Naive thymus-derived CD4-positive, alpha-beta T cell (primary cell): ENCODE measurements at regions not wholly inside any gene's neighbourhood (a gene's known extent, or its start where the extent isn't known, plus 50 kb on each side); places are given as distances from the start of the nearest gene placed in this dataset.
A peak's percentile ranks its signal among the peaks of the same experiment; 100 is the strongest.

Source experiments
- ATAC-seq: fragments of 150-1000 bp; cut with Tn5 transposase; 2 replicates; pipeline ENCODE4 v1.10.0; 2021; ENCODE audit warnings: mild to moderate bottlenecking, moderate library complexity
- CTCF ChIA-PET: fragments of 350-600 bp; sonication (Branson Sonifier 250); formaldehyde crosslinking; loops from one replicate; lab custom pipeline; 2021; ENCODE audit warnings: antibody characterized with exemption; lab: Charles Lee
- POLR2A ChIA-PET: fragments of 350-600 bp; sonication (Branson Sonifier 250); formaldehyde crosslinking; loops from one replicate; lab custom pipeline; 2021; ENCODE audit warnings: antibody characterized with exemption, inconsistent platforms; lab: Charles Lee
- DNase-seq, 9 donors: peaks; one replicate each; pipeline versions ENCODE4 v3.0.0 to v3.0.0-alpha.2; 2020 to 2022; ENCODE audit warnings: mixed read lengths in 1 of 9
- H3K27ac ChIP-seq: one replicate; pipeline ENCODE4 v1.7.0; 2013; ENCODE audit warnings: mild to moderate bottlenecking, low read depth, low read length, moderate library complexity
- H3K27me3 ChIP-seq, 2 donors: one replicate each; pipeline ENCODE4 v1.7.0; 2013; ENCODE audit warnings: low read length in 2 of 2, mild to moderate bottlenecking in 2 of 2, moderate library complexity in 2 of 2; ENCODE audit not compliant: control insufficient read depth in 2 of 2, insufficient read depth in 2 of 2
- H3K36me3 ChIP-seq, 3 experiments: 1 replicate in 2 of 3; 2 replicates in 1 of 3; pipeline ENCODE4 v1.7.0; 2013; ENCODE audit warnings: low read length in 3 of 3, mild to moderate bottlenecking in 3 of 3, moderate library complexity in 1 of 3; ENCODE audit not compliant: insufficient read depth in 3 of 3, control insufficient read depth in 2 of 3
- H3K4me1 ChIP-seq, 2 donors: one replicate each; pipeline ENCODE4 v1.7.0; 2013; ENCODE audit warnings: low read length in 2 of 2, mild to moderate bottlenecking in 2 of 2, moderate library complexity in 1 of 2; ENCODE audit not compliant: control insufficient read depth in 2 of 2, insufficient read depth in 2 of 2
- H3K4me3 ChIP-seq: 2 replicates; pipeline ENCODE4 v1.7.0; 2013; ENCODE audit warnings: mild to moderate bottlenecking, low read length
- H3K9me3 ChIP-seq, 3 experiments: 1 replicate in 2 of 3; 2 replicates in 1 of 3; pipeline ENCODE4 v1.7.0; 2013; ENCODE audit warnings: low read length in 3 of 3; ENCODE audit not compliant: control insufficient read depth in 2 of 3
- H3K27ac Mint-ChIP-seq, 9 donors: one replicate each; pipeline ENCODE4 v1.8.0; 2020 to 2022; ENCODE audit warnings: mixed read lengths in 9 of 9, mild to moderate bottlenecking in 8 of 9, moderate library complexity in 5 of 9, inconsistent platforms in 2 of 9
- H3K27me3 Mint-ChIP-seq, 5 donors: one replicate each; pipeline ENCODE4 v1.8.0; 2021 to 2022; ENCODE audit warnings: mixed read lengths in 5 of 5, mild to moderate bottlenecking in 1 of 5
- H3K36me3 Mint-ChIP-seq, 5 donors: one replicate each; pipeline ENCODE4 v1.8.0; 2020 to 2022; ENCODE audit warnings: mixed read lengths in 5 of 5, mild to moderate bottlenecking in 3 of 5, inconsistent platforms in 1 of 5
- H3K4me1 Mint-ChIP-seq, 7 donors: one replicate each; pipeline ENCODE4 v1.8.0; 2020 to 2022; ENCODE audit warnings: mixed read lengths in 7 of 7, mild to moderate bottlenecking in 3 of 7, inconsistent platforms in 1 of 7
- H3K4me3 Mint-ChIP-seq, 10 donors: one replicate each; pipeline ENCODE4 v1.8.0; 2020 to 2022; ENCODE audit warnings: mild to moderate bottlenecking in 10 of 10, mixed read lengths in 10 of 10, moderate library complexity in 6 of 10, inconsistent platforms in 2 of 10
- H3K9me3 Mint-ChIP-seq, 11 donors: one replicate each; pipeline ENCODE4 v1.8.0; 2020 to 2022; ENCODE audit warnings: mixed read lengths in 11 of 11, mild to moderate bottlenecking in 4 of 11, inconsistent platforms in 1 of 11, moderate library complexity in 1 of 11
- intact Hi-C, 2 donors: fragments of 100-400 bp; cut with micrococcal nuclease; formaldehyde crosslinking; loops; one replicate each; pipeline ENCODE4 v1.15.1; 2023

- Mint-ChIP-seq H3K36me3 (peaks cover 0 to 9% (median 0%) of the 10 kb centered on the region in 5 donors), H3K9me3 (peaks cover 0 to 7% (median 2%) of the 10 kb centered on the region in 11 donors), H3K27ac (no peak overlapping the region), H3K27me3 (peaks cover 6 to 10% (median 7%) of the 10 kb centered on the region in 5 donors), H3K4me3 (no peak overlapping the region), H3K4me1 (no peaks in the 10 kb centered on the region)
- no peaks in the 10 kb centered on the region for H3K4me1 ChIP-seq
- intact Hi-C loops = no loop called here
- ATAC-seq (no peak), DNase-seq (no peak)
- H3K36me3 ChIP-seq = no peaks in the 10 kb centered on the region
- H3K9me3 ChIP-seq = no peaks in the 10 kb centered on the region
- no peak overlapping the region for H3K27ac ChIP-seq
- CTCF ChIA-PET = no interaction called here
- POLR2A ChIA-PET = no interaction called here
- no peak overlapping the region for H3K4me3 ChIP-seq
- H3K27me3 ChIP-seq = no peaks in the 10 kb centered on the region
Observed at GRCh38 chr9:95615246-95615645, 98.5 kb upstream of the PTCH1 start.

DNA sequence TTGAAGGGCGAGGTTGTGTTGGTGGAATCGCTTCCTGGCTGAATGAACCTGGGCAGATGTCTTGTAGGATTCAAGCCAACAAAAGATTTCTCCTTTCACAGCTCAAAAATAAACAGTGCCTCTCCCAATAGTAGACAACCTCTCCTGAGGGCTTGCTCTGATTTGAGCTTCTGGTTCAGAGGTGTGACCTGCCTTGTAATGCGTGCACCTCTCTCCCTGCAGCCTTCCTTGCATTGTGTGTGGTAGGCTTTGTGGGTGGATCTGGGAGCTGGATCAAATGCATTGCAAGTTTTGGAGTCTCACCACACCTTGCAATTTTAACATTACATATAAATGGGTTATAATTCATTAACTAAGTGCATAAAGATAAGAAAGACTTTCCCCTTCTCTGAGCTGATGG lies 96.9 kb upstream of the PTCH1 start:
- intact Hi-C loops = no loop called here
- DNase-seq (no peak), ATAC-seq (no peak)
- peaks cover 6 to 10% (median 7%) of the 10 kb centered on the region in 5 donors for H3K27me3 Mint-ChIP-seq
- CTCF ChIA-PET = no interaction called here
- H3K4me3 ChIP-seq = no peak overlapping the region
- H3K4me1 ChIP-seq = no peaks in the 10 kb centered on the region
- POLR2A ChIA-PET = no interaction called here
- no peaks in the 10 kb centered on the region for H3K9me3 ChIP-seq
- H3K9me3 Mint-ChIP-seq = peaks cover 0 to 7% (median 2%) of the 10 kb centered on the region in 11 donors
- no peaks in the 10 kb centered on the region for H3K36me3 ChIP-seq
- no peaks in the 10 kb centered on the region for H3K27me3 ChIP-seq
- no peaks in the 10 kb centered on the region for H3K4me1 Mint-ChIP-seq
- peaks cover 0 to 9% (median 0%) of the 10 kb centered on the region in 5 donors for H3K36me3 Mint-ChIP-seq
- H3K27ac ChIP-seq = no peak overlapping the region
- no peak overlapping the region for H3K27ac Mint-ChIP-seq
- H3K4me3 Mint-ChIP-seq = no peak overlapping the region

DNA sequence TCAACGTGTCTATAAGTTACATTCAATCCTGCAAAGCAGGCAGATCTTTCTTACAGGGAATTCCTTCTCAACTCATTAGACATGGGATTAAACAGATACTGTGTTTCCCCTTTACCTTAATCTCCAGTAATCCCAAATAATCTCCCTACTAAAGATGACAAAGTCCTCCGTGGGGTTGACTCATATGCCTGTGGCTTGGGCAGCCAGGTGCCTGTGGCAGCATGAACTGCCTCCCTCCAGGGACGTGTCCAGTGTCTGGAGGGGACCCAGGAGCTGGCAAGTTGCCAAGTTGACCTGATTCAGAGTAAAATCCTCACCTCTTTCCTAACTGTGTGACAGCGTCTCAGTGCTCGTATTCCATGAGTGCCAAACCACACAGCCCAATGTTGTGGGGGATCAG lies 94.6 kb upstream of the PTCH1 start:
- ChIA-PET POLR2A (no interaction called here), CTCF (interaction anchor here (0.6 kb wide), 1 partner anchor 40 kb away, joined by 3 read pairs; no protein-coding TSS in a partner anchor)
- Histone ChIP-seq H3K4me1 (no peaks in the 10 kb centered on the region), H3K4me3 (no peak overlapping the region), H3K27ac (no peak overlapping the region), H3K9me3 (no peaks in the 10 kb centered on the region), H3K27me3 (no peaks in the 10 kb centered on the region), H3K36me3 (no peaks in the 10 kb centered on the region)
- peaks cover 0 to 7% (median 2%) of the 10 kb centered on the region in 11 donors for H3K9me3 Mint-ChIP-seq
- intact Hi-C loops = no loop called here
- DNase-seq (no peak), ATAC-seq (no peak)
- no peaks in the 10 kb centered on the region for H3K4me1 Mint-ChIP-seq
- H3K4me3 Mint-ChIP-seq = no peak overlapping the region
- H3K36me3 Mint-ChIP-seq = peaks cover 0 to 9% (median 0%) of the 10 kb centered on the region in 5 donors
- H3K27me3 Mint-ChIP-seq = peaks cover 6 to 10% (median 7%) of the 10 kb centered on the region in 5 donors
- H3K27ac Mint-ChIP-seq = peak overlapping the region in 1 of 9 donors; percentile 29

GRCh38 chr9:95610006-95610785 lies 93.4 kb upstream of the PTCH1 start:
- Mint-ChIP-seq H3K4me3 (no peak overlapping the region), H3K9me3 (peaks cover 0 to 7% (median 2%) of the 10 kb centered on the region in 11 donors), H3K36me3 (peaks cover 0 to 9% (median 0%) of the 10 kb centered on the region in 5 donors), H3K4me1 (no peaks in the 10 kb centered on the region), H3K27me3 (peaks cover 3 to 10% (median 5%) of the 10 kb centered on the region in 5 donors), H3K27ac (no peak overlapping the region)
- ATAC-seq (no peak), DNase-seq (no peak)
- intact Hi-C loops = no loop called here
- ChIA-PET POLR2A (no interaction called here), CTCF (no interaction called here)
- no peak overlapping the region for H3K4me3 ChIP-seq
- no peaks in the 10 kb centered on the region for H3K9me3 ChIP-seq
- H3K27ac ChIP-seq = no peak overlapping the region
- H3K27me3 ChIP-seq = no peaks in the 10 kb centered on the region
- no peaks in the 10 kb centered on the region for H3K4me1 ChIP-seq
- no peaks in the 10 kb centered on the region for H3K36me3 ChIP-seq

DNA sequence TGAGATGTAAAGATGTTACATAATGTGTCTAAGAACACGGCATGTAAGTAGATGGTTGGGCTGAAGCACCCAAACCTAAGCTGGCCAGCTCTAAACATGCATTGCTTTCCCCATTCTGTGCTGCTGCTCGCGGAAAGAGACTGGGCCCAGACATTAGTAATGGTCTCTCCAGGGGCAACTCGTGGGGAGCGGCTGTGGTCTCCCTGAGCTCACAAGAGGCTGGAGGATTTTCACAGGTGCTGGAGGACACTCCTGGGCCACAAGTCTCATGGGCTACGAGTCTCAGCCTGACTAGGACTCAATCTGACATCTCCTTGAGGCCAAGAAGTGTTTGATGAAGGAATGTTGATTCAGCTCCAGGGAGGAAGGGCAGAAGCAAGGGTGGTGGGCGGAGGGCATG lies 92.7 kb upstream of the PTCH1 start:
- intact Hi-C loops = no loop called here
- H3K9me3 ChIP-seq = no peaks in the 10 kb centered on the region
- Mint-ChIP-seq H3K4me3 (no peak overlapping the region), H3K4me1 (no peaks in the 10 kb centered on the region), H3K36me3 (peaks cover 0 to 4% (median 0%) of the 10 kb centered on the region in 5 donors), H3K27ac (no peak overlapping the region), H3K9me3 (peaks cover 0 to 7% (median 2%) of the 10 kb centered on the region in 11 donors), H3K27me3 (peaks cover 0 to 10% (median 0%) of the 10 kb centered on the region in 5 donors)
- ChIA-PET POLR2A (no interaction called here), CTCF (interaction anchor here (0.6 kb wide), 1 partner anchor 33 kb away, joined by 3 read pairs; no protein-coding TSS in a partner anchor)
- no peaks in the 10 kb centered on the region for H3K27me3 ChIP-seq
- no peaks in the 10 kb centered on the region for H3K4me1 ChIP-seq
- H3K36me3 ChIP-seq = no peaks in the 10 kb centered on the region
- DNase-seq (no peak), ATAC-seq (no peak)
- no peak overlapping the region for H3K4me3 ChIP-seq
- no peak overlapping the region for H3K27ac ChIP-seq

GRCh38 chr9:95608341-95608740 lies 91.6 kb upstream of the PTCH1 start:
- Mint-ChIP-seq H3K27me3 (peaks cover 0 to 8% (median 0%) of the 10 kb centered on the region in 5 donors), H3K4me1 (no peaks in the 10 kb centered on the region), H3K4me3 (no peak overlapping the region), H3K36me3 (peaks cover 0 to 2% (median 0%) of the 10 kb centered on the region in 5 donors), H3K27ac (no peak overlapping the region), H3K9me3 (peaks cover 0 to 4% (median under 1%) of the 10 kb centered on the region in 11 donors)
- Histone ChIP-seq H3K9me3 (no peaks in the 10 kb centered on the region), H3K27me3 (no peaks in the 10 kb centered on the region), H3K27ac (no peak overlapping the region), H3K4me1 (no peaks in the 10 kb centered on the region), H3K4me3 (no peak overlapping the region), H3K36me3 (no peaks in the 10 kb centered on the region)
- CTCF ChIA-PET = no interaction called here
- DNase-seq (no peak), ATAC-seq (no peak)
- intact Hi-C loops = no loop called here
- POLR2A ChIA-PET = no interaction called here

GRCh38 chr9:95607507-95607906 lies 90.7 kb upstream of the PTCH1 start:
- Mint-ChIP-seq H3K9me3 (peaks cover 0 to 4% (median 0%) of the 10 kb centered on the region in 11 donors), H3K4me3 (no peak overlapping the region), H3K27ac (no peak overlapping the region), H3K36me3 (no peaks in the 10 kb centered on the region), H3K4me1 (no peaks in the 10 kb centered on the region), H3K27me3 (peaks cover 0 to 8% (median 3%) of the 10 kb centered on the region in 5 donors)
- H3K27ac ChIP-seq = no peak overlapping the region
- ChIA-PET CTCF (no interaction called here), POLR2A (no interaction called here)
- H3K27me3 ChIP-seq = no peaks in the 10 kb centered on the region
- no peaks in the 10 kb centered on the region for H3K9me3 ChIP-seq
- H3K36me3 ChIP-seq = no peaks in the 10 kb centered on the region
- DNase-seq = no peak
- ATAC-seq = no peak
- H3K4me1 ChIP-seq = no peaks in the 10 kb centered on the region
- no peak overlapping the region for H3K4me3 ChIP-seq
- intact Hi-C loops = no loop called here
